ENCODE measurements at regions not wholly inside any gene's neighbourhood (a gene's known extent, or its start where the extent isn't known, plus 50 kb on each side); places are given as distances from the start of the nearest gene placed in this dataset.

- Histone ChIP-seq H3K9ac (ENCODE audit: control insufficient read depth, extremely low read depth, insufficient read depth, low read length) (no peak overlapping the region), H3K4me3 (ENCODE audit: control insufficient read depth in 2 of 3, extremely low read depth in 1 of 3, insufficient read depth in 2 of 3, low read depth in 1 of 3, low read length in 3 of 3) (no peak overlapping the region), H3K27me3 (ENCODE audit: control insufficient read depth, extremely low read depth, insufficient read depth, low read length) (no peaks in the 10 kb centered on the region), H3K9me3 (ENCODE audit: control insufficient read depth, low read depth, low read length) (no peaks in the 10 kb centered on the region), H3K4me2 (ENCODE audit: control insufficient read depth, extremely low read depth, insufficient read depth, low read depth, low read length) (no peak overlapping the region), H3K79me2 (ENCODE audit: control insufficient read depth, insufficient read depth, low read length) (no peaks in the 10 kb centered on the region), H3K36me3 (ENCODE audit: control insufficient read depth in 2 of 2, extremely low read depth in 1 of 2, insufficient read depth in 2 of 2, low read length in 2 of 2) (no peaks in the 10 kb centered on the region), H2AFZ (ENCODE audit: control insufficient read depth, low read length) (no peak overlapping the region), H3K27ac (ENCODE audit: control insufficient read depth, insufficient read depth, low read length) (no peak overlapping the region), H4K20me1 (ENCODE audit: control insufficient read depth, extremely low read depth, insufficient read depth, low read length) (no peaks in the 10 kb centered on the region), H3K9me1 (ENCODE audit: control insufficient read depth, extremely low read depth, insufficient read depth, low read length) (no peaks in the 10 kb centered on the region), H3K4me1 (ENCODE audit: control insufficient read depth, extremely low read depth, insufficient read depth, low read length) (peaks cover 10% of the 10 kb centered on the region)
- DNase-seq (ENCODE audit: low read depth, low spot score) (no peak), FAIRE-seq (no peak)
- dilution Hi-C loops (cut with MboI; ENCODE audit: extremely low pct_ligation_motif_present, low sequenced_read_pairs): no loop called here
- TF ChIP-seq, protein P1, sequence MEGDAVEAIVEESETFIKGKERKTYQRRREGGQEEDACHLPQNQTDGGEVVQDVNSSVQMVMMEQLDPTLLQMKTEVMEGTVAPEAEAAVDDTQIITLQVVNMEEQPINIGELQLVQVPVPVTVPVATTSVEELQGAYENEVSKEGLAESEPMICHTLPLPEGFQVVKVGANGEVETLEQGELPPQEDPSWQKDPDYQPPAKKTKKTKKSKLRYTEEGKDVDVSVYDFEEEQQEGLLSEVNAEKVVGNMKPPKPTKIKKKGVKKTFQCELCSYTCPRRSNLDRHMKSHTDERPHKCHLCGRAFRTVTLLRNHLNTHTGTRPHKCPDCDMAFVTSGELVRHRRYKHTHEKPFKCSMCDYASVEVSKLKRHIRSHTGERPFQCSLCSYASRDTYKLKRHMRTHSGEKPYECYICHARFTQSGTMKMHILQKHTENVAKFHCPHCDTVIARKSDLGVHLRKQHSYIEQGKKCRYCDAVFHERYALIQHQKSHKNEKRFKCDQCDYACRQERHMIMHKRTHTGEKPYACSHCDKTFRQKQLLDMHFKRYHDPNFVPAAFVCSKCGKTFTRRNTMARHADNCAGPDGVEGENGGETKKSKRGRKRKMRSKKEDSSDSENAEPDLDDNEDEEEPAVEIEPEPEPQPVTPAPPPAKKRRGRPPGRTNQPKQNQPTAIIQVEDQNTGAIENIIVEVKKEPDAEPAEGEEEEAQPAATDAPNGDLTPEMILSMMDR (optimal IDR thresholded peaks at IDR 0.05 in 1 of 3, IDR thresholded peaks at IDR 0.05 in 1 of 3, conservative IDR thresholded peaks at IDR 0.05 in 1 of 3; ENCODE audit: extremely low read depth in 1 of 3, insufficient read depth in 2 of 3, low read length in 3 of 3): no peak
- TF ChIP-seq EZH2 (IDR thresholded peaks at IDR 0.05; ENCODE audit: low read length): no peak
These were observed 90.7 kb upstream of the FNDC3B start for GRCh38 chr3:171948674-171949073.

- Histone ChIP-seq H3K9ac (ENCODE audit: control insufficient read depth, extremely low read depth, insufficient read depth, low read length) (no peak overlapping the region), H3K27me3 (ENCODE audit: control insufficient read depth, extremely low read depth, insufficient read depth, low read length) (no peaks in the 10 kb centered on the region), H3K79me2 (ENCODE audit: control insufficient read depth, insufficient read depth, low read length) (no peaks in the 10 kb centered on the region), H4K20me1 (ENCODE audit: control insufficient read depth, extremely low read depth, insufficient read depth, low read length) (no peaks in the 10 kb centered on the region), H3K27ac (ENCODE audit: control insufficient read depth, insufficient read depth, low read length) (no peak overlapping the region), H2AFZ (ENCODE audit: control insufficient read depth, low read length) (no peak overlapping the region), H3K9me1 (ENCODE audit: control insufficient read depth, extremely low read depth, insufficient read depth, low read length) (no peaks in the 10 kb centered on the region), H3K4me2 (ENCODE audit: control insufficient read depth, extremely low read depth, insufficient read depth, low read depth, low read length) (no peak overlapping the region), H3K9me3 (ENCODE audit: control insufficient read depth, low read depth, low read length) (no peaks in the 10 kb centered on the region), H3K4me1 (ENCODE audit: control insufficient read depth, extremely low read depth, insufficient read depth, low read length) (peaks cover 10% of the 10 kb centered on the region), H3K4me3 (ENCODE audit: control insufficient read depth in 2 of 3, extremely low read depth in 1 of 3, insufficient read depth in 2 of 3, low read depth in 1 of 3, low read length in 3 of 3) (no peak overlapping the region), H3K36me3 (ENCODE audit: control insufficient read depth in 2 of 2, extremely low read depth in 1 of 2, insufficient read depth in 2 of 2, low read length in 2 of 2) (no peaks in the 10 kb centered on the region)
- dilution Hi-C loops (cut with MboI; ENCODE audit: extremely low pct_ligation_motif_present, low sequenced_read_pairs): no loop called here
- no peak for DNase-seq (ENCODE audit: low read depth, low spot score)
- TF ChIP-seq, protein P1 (optimal IDR thresholded peaks at IDR 0.05 in 1 of 3, IDR thresholded peaks at IDR 0.05 in 1 of 3, conservative IDR thresholded peaks at IDR 0.05 in 1 of 3; ENCODE audit: extremely low read depth in 1 of 3, insufficient read depth in 2 of 3, low read length in 3 of 3): no peak
- TF ChIP-seq EZH2 (IDR thresholded peaks at IDR 0.05; ENCODE audit: low read length): no peak
- FAIRE-seq: no peak
These were observed 89.8 kb upstream of the FNDC3B start for GRCh38 chr3:171949554-171949953.

Measured in keratinocyte (primary cell).